Psoas muscle (tissue), 7 donors: ENCODE measurements at regions not wholly inside any gene's neighbourhood (a gene's known extent, or its start where the extent isn't known, plus 50 kb on each side); places are given as distances from the start of the nearest gene placed in this dataset.

Source experiments
- ATAC-seq, 4 donors: fragments of 200-7000 bp; cut with Tn5 transposase; one replicate each; pipeline ENCODE4 v1.9.1; 2020; ENCODE audit warnings: moderate library complexity in 3 of 4, mild to moderate bottlenecking in 2 of 4
- DNase-seq, 2 donors: peaks; one replicate each; pipeline ENCODE4 v3.0.0-alpha.2; 2020
- H3K27ac ChIP-seq: fragments of 200-600 bp; one replicate; pipeline ENCODE4 v1.8.0; 2022
- H3K27me3 ChIP-seq, 3 donors: fragments of 200-600 bp in 1 of 3; one replicate each; pipeline versions ENCODE4 v1.6.1 to v1.8.0; 2013 to 2022; ENCODE audit warnings: low read length in 2 of 3, mild to moderate bottlenecking in 2 of 3, moderate library complexity in 1 of 3; ENCODE audit not compliant: insufficient read depth in 3 of 3
- H3K36me3 ChIP-seq, 2 donors: fragments of 200-600 bp in 1 of 2; one replicate each; pipeline versions ENCODE4 v1.6.1 to v1.8.0; 2013 to 2022; ENCODE audit warnings: low read depth in 1 of 2, mild to moderate bottlenecking in 1 of 2, moderate library complexity in 1 of 2; ENCODE audit not compliant: insufficient read depth in 1 of 2
- H3K4me1 ChIP-seq: fragments of 200-600 bp; one replicate; pipeline ENCODE4 v1.8.0; 2022
- H3K4me3 ChIP-seq: fragments of 200-600 bp; one replicate; pipeline ENCODE4 v1.8.0; 2022; ENCODE audit warnings: mild to moderate bottlenecking
- H3K9me3 ChIP-seq: fragments of 200-600 bp; one replicate; pipeline ENCODE4 v1.8.0; 2022
- WGBS, 3 donors: extraction: QIAGEN DNeasy Blood & Tissue Kit; methylation state at CpG; one replicate each; pipeline versions ENCODE4 v1.1.6 to v1.1.7; 2013; 5-methylcytosine and 5-hydroxymethylcytosine counted together
- intact Hi-C, 2 donors: fragments of 100-400 bp; cut with DNase I; formaldehyde crosslinking; loops; one replicate each; pipeline versions ENCODE4 v1.11.0 to v1.14.2; 2022
- TF ChIP-seq, protein P1 (sequence below): fragments of 200-600 bp; IDR thresholded peaks from one replicate; pipeline ENCODE4 v1.8.0; 2022; ENCODE audit warnings: antibody characterized with exemption
- donor health status: healthy with polysubstance abuse.
- donor health status: DM: no; HTN: no; CAD: no; lungs with moderate emphysema.
- donor health status: Bipolar disorder and iron deficiency.
- donor health status: healthy.
- donor health status: DM: yes; HTN: yes; CAD: no.
- donor health status: DM: no; HTN: no; CAD: no.
- donor health status: DM: yes; HTN: yes; CAD: no.

DNA sequence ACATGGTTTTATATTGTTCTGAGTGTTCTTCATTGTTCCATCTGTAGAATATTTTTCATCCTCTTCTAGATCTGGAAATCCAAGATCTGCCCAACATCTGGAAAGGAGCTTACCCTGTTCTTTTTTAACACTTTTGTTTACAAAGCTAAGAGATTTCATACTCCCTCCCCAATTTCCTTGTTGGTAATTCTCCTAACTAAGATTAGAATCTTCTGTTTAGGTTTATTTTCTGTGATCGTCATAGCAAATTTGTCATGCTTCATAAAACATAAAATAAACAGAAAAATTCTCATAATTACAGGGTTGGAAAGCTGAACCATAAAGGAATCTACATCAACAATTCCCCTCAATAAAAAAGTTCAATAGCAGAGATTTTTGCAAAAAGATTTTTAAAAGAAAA is 580.3 kb upstream of the CA10 start:
- WGBS, 3 donors = 27 to 34% (median 30%) methylated on average over 1 of the region's 1 CpG
- intact Hi-C loops = no loop called here
- peak overlapping the region; percentile 39 for H3K4me3 ChIP-seq

GRCh38 chr17:52737071-52737470 is 578.6 kb upstream of the CA10 start:
- no peak overlapping the region for H3K4me3 ChIP-seq
- DNase-seq (no peak), ATAC-seq (no peak)
- TF ChIP-seq, protein P1, sequence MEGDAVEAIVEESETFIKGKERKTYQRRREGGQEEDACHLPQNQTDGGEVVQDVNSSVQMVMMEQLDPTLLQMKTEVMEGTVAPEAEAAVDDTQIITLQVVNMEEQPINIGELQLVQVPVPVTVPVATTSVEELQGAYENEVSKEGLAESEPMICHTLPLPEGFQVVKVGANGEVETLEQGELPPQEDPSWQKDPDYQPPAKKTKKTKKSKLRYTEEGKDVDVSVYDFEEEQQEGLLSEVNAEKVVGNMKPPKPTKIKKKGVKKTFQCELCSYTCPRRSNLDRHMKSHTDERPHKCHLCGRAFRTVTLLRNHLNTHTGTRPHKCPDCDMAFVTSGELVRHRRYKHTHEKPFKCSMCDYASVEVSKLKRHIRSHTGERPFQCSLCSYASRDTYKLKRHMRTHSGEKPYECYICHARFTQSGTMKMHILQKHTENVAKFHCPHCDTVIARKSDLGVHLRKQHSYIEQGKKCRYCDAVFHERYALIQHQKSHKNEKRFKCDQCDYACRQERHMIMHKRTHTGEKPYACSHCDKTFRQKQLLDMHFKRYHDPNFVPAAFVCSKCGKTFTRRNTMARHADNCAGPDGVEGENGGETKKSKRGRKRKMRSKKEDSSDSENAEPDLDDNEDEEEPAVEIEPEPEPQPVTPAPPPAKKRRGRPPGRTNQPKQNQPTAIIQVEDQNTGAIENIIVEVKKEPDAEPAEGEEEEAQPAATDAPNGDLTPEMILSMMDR = no peak
- intact Hi-C loops = no loop called here
- no peaks in the 10 kb centered on the region for H3K27me3 ChIP-seq
- no peaks in the 10 kb centered on the region for H3K9me3 ChIP-seq
- WGBS, 3 donors = 69 to 77% (median 70%) methylated on average over 3 of the region's 3 CpGs
- peaks cover 9% of the 10 kb centered on the region for H3K4me1 ChIP-seq
- H3K27ac ChIP-seq = no peak overlapping the region
- no peaks in the 10 kb centered on the region for H3K36me3 ChIP-seq

More for the DNA sequence above, 580.3 kb upstream of the CA10 start:
- Histone ChIP-seq H3K36me3 (no peaks in the 10 kb centered on the region), H3K9me3 (no peaks in the 10 kb centered on the region), H3K4me1 (peaks cover 9% of the 10 kb centered on the region), H3K27me3 (no peaks in the 10 kb centered on the region), H3K27ac (no peak overlapping the region)
- ATAC-seq (no peak), DNase-seq (no peak)
- TF ChIP-seq, protein P1 = no peak

GRCh38 chr17:52732841-52733240 is 574.3 kb upstream of the CA10 start:
- Histone ChIP-seq H3K9me3 (no peaks in the 10 kb centered on the region), H3K27ac (no peak overlapping the region), H3K36me3 (no peaks in the 10 kb centered on the region), H3K27me3 (no peaks in the 10 kb centered on the region), H3K4me1 (peaks cover 16% of the 10 kb centered on the region), H3K4me3 (no peak overlapping the region)
- ATAC-seq (no peak), DNase-seq (no peak)
- 61 to 73% (median 68%) methylated on average over 1 of the region's 1 CpG for WGBS, 3 donors
- intact Hi-C loops = no loop called here
- TF ChIP-seq, protein P1 = no peak

DNA sequence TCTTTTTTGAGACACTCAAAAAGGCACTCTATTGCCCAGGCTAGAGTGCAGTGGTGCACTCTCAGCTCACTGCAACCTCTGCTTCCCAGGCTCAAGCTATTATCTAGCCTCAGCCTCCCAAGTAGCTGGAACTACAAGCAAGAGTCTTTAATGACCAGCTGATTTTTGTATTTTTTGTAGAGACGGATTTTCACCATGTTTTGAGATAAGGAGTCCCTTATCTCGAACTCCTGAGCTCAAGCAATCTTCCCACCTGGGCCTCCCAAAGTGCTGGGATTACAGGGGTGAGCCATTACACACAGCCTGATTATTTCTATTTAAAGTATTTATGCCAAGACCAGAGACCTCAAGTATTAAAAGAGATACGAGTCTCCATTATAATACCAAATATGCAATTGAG is 566.1 kb upstream of the CA10 start:
- no peaks in the 10 kb centered on the region for H3K36me3 ChIP-seq
- H3K9me3 ChIP-seq = no peaks in the 10 kb centered on the region
- no peak overlapping the region for H3K4me3 ChIP-seq
- H3K27ac ChIP-seq = no peak overlapping the region
- intact Hi-C loops = no loop called here
- no peak for DNase-seq
- TF ChIP-seq, protein P1 = no peak
- no peaks in the 10 kb centered on the region for H3K27me3 ChIP-seq
- H3K4me1 ChIP-seq = peaks cover 6% of the 10 kb centered on the region
- ATAC-seq = no peak
- WGBS, 3 donors = 83 to 92% (median 85%) methylated on average over 3 of the region's 3 CpGs

- no peak for ATAC-seq
- H3K27ac ChIP-seq = no peak overlapping the region
- H3K9me3 ChIP-seq = no peaks in the 10 kb centered on the region
- no peaks in the 10 kb centered on the region for H3K36me3 ChIP-seq
- 54 to 69% (median 61%) methylated on average over 1 of the region's 1 CpG for WGBS, 3 donors
- intact Hi-C loops = no loop called here
- no peak for DNase-seq
- H3K4me3 ChIP-seq = no peak overlapping the region
- TF ChIP-seq, protein P1 = no peak
- H3K27me3 ChIP-seq = no peaks in the 10 kb centered on the region
- H3K4me1 ChIP-seq = no peaks in the 10 kb centered on the region
Observed at GRCh38 chr17:52721910-52722309, 563.4 kb upstream of the CA10 start.
